GM23338 (cell line): ENCODE measurements at regions not wholly inside any gene's neighbourhood (a gene's known extent, or its start where the extent isn't known, plus 50 kb on each side); places are given as distances from the start of the nearest gene placed in this dataset.

Source experiments
- ATAC-seq: fragments of 200-7000 bp; cut with Tn5 transposase; 3 replicates; pipeline ENCODE4 v1.9.1; 2020
- DNase-seq: peaks from one replicate; pipeline ENCODE4 v3.0.0-alpha.2; 2015; ENCODE audit warnings: low spot score
- H2AFZ ChIP-seq: fragments of 200-600 bp; sonication (generic); 2 replicates; pipeline ENCODE4 v1.8.0; 2016; ENCODE audit warnings: antibody characterized with exemption, mild to moderate bottlenecking, moderate library complexity
- H3F3A ChIP-seq: fragments of 200-600 bp; sonication (generic); replicated peaks from 2 replicates; pipeline ENCODE4 v1.8.0; 2017; ENCODE audit warnings: antibody characterized with exemption, mixed run types, low read depth
- H3K27ac ChIP-seq: fragments of 200-600 bp; sonication (generic); 2 replicates; pipeline ENCODE4 v1.6.1; 2016; ENCODE audit warnings: low read depth
- H3K27me3 ChIP-seq: fragments of 200-600 bp; sonication (generic); 2 replicates; pipeline ENCODE4 v1.8.0; 2016; ENCODE audit warnings: mild to moderate bottlenecking, mixed run types, moderate library complexity; ENCODE audit not compliant: insufficient read depth
- H3K36me3 ChIP-seq: fragments of 200-600 bp; sonication (generic); 2 replicates; pipeline ENCODE4 v1.8.0; 2016; ENCODE audit warnings: mild to moderate bottlenecking; ENCODE audit not compliant: insufficient read depth
- H3K4me1 ChIP-seq: fragments of 200-600 bp; sonication (generic); 2 replicates; pipeline ENCODE4 v1.8.0; 2016; ENCODE audit warnings: mild to moderate bottlenecking, moderate library complexity; ENCODE audit not compliant: insufficient read depth
- H3K4me2 ChIP-seq: fragments of 200-600 bp; sonication (generic); 2 replicates; pipeline ENCODE4 v1.7.1; 2017; ENCODE audit warnings: mixed run types
- H3K4me3 ChIP-seq: fragments of 200-600 bp; sonication (generic); 2 replicates; pipeline ENCODE4 v1.6.1; 2016; ENCODE audit warnings: mixed run types
- H3K79me2 ChIP-seq: fragments of 200-600 bp; sonication (generic); replicated peaks from 2 replicates; pipeline ENCODE4 v1.8.0; 2017; ENCODE audit warnings: mild to moderate bottlenecking; ENCODE audit not compliant: insufficient read depth
- H3K9me2 ChIP-seq: fragments of 200-600 bp; sonication (generic); 2 replicates; pipeline ENCODE4 v1.8.0; 2017; ENCODE audit not compliant: insufficient read depth
- H4K20me1 ChIP-seq: fragments of 200-600 bp; sonication (generic); replicated peaks from 2 replicates; pipeline ENCODE4 v1.8.0; 2017; ENCODE audit warnings: mild to moderate bottlenecking; ENCODE audit not compliant: insufficient read depth
- H3K27ac Mint-ChIP-seq: 2 replicates; pipeline ENCODE4 v1.8.0; 2020; ENCODE audit warnings: inconsistent platforms, mild to moderate bottlenecking, moderate library complexity, mixed read lengths
- H3K27me3 Mint-ChIP-seq: 3 replicates; pipeline ENCODE4 v1.8.0; 2022; ENCODE audit warnings: low read depth, mild to moderate bottlenecking, moderate library complexity, mixed read lengths, inconsistent platforms; ENCODE audit not compliant: insufficient read depth, poor library complexity
- H3K36me3 Mint-ChIP-seq: 3 replicates; pipeline ENCODE4 v1.8.0; 2021; ENCODE audit warnings: low read depth, mild to moderate bottlenecking, inconsistent platforms, moderate library complexity, mixed read lengths
- H3K4me1 Mint-ChIP-seq: 3 replicates; pipeline ENCODE4 v1.8.0; 2020; ENCODE audit warnings: mild to moderate bottlenecking, inconsistent platforms, mixed read lengths
- H3K4me3 Mint-ChIP-seq: 3 replicates; pipeline ENCODE4 v1.8.0; 2021; ENCODE audit warnings: moderate library complexity, mild to moderate bottlenecking, inconsistent platforms, mixed read lengths
- H3K9me3 Mint-ChIP-seq: 3 replicates; pipeline ENCODE4 v1.8.0; 2020; ENCODE audit warnings: moderate library complexity, mild to moderate bottlenecking, inconsistent platforms, mixed read lengths
- CREB1 ChIP-seq: fragments of 250-450 bp; sonication (Bioruptor Pico); IDR thresholded peaks from 2 replicates; pipeline ENCODE4 v1.5.0; 2020; ENCODE audit warnings: low read depth, mild to moderate bottlenecking, moderate library complexity
- CTCF ChIP-seq, 2 experiments: fragments of 200-600 bp in 1 of 2; sonication (generic) in 1 of 2; conservative IDR thresholded peaks; 2 replicates each; pipeline versions ENCODE4 v1.5.1 to v1.6.1; 2016 to 2017; ENCODE audit warnings: antibody characterized with exemption in 2 of 2, low read depth in 2 of 2, mild to moderate bottlenecking in 2 of 2, moderate library complexity in 1 of 2
- ETS1 ChIP-seq: IDR thresholded peaks from 2 replicates; pipeline ENCODE4 v1.6.1; 2016; ENCODE audit warnings: antibody characterized with exemption
- EZH2 ChIP-seq: fragments of 200-600 bp; sonication (generic); IDR thresholded peaks from one replicate; pipeline ENCODE4 v1.8.0; 2017; ENCODE audit warnings: antibody characterized with exemption, mild to moderate bottlenecking, low read depth; ENCODE audit not compliant: unreplicated experiment
- EZH2phosphoT487 ChIP-seq: fragments of 200-600 bp; sonication (generic); IDR thresholded peaks from one replicate; pipeline ENCODE4 v1.8.1; 2018; ENCODE audit warnings: antibody characterized with exemption; ENCODE audit not compliant: unreplicated experiment
- JUNB ChIP-seq: IDR thresholded peaks from one replicate; pipeline ENCODE4 v1.6.1; 2016; ENCODE audit warnings: antibody characterized with exemption; ENCODE audit not compliant: unreplicated experiment
- NANOG ChIP-seq: IDR thresholded peaks from 2 replicates; pipeline ENCODE4 v1.6.1; 2016; ENCODE audit warnings: antibody characterized with exemption, borderline replicate concordance
- POLR2AphosphoS5 ChIP-seq: IDR thresholded peaks from 2 replicates; pipeline ENCODE4 v1.6.1; 2016; ENCODE audit warnings: antibody characterized with exemption, low read depth
- REST ChIP-seq: IDR thresholded peaks from one replicate; pipeline ENCODE4 v1.6.1; 2018; ENCODE audit warnings: antibody characterized with exemption; ENCODE audit not compliant: unreplicated experiment
- STAT1 ChIP-seq: IDR thresholded peaks from one replicate; pipeline ENCODE4 v1.6.1; 2016; ENCODE audit warnings: antibody characterized with exemption; ENCODE audit not compliant: unreplicated experiment
- ZNF114 ChIP-seq: fragments of 250-450 bp; sonication (Bioruptor Pico); IDR thresholded peaks from 2 replicates; pipeline ENCODE4 v1.5.0; 2020; ENCODE audit warnings: mild to moderate bottlenecking, moderate library complexity
- ZNF331 ChIP-seq: fragments of 250-450 bp; sonication (Bioruptor Pico); IDR thresholded peaks from 2 replicates; pipeline ENCODE4 v1.5.0; 2020; ENCODE audit warnings: low read depth, mild to moderate bottlenecking, moderate library complexity
- ZNF462 ChIP-seq: fragments of 250-450 bp; sonication (Bioruptor Pico); IDR thresholded peaks from 2 replicates; pipeline ENCODE4 v1.5.0; 2020; ENCODE audit warnings: mild to moderate bottlenecking, moderate library complexity

- Mint-ChIP-seq H3K4me1 (no peaks in the 10 kb centered on the region), H3K36me3 (no peaks in the 10 kb centered on the region; the same call in 2 of the 3 replicates), H3K27me3 (no peaks in the 10 kb centered on the region), H3K27ac (no peak overlapping the region), H3K4me3 (no peak overlapping the region), H3K9me3 (peaks cover 11% of the 10 kb centered on the region; the same call in 2 of the 3 replicates)
- H3K4me2 ChIP-seq: no peak overlapping the region
- H3K4me3 ChIP-seq: no peak overlapping the region
- no peak overlapping the region for H2AFZ ChIP-seq
- H3K27me3 ChIP-seq: no peaks in the 10 kb centered on the region
- H3K9me2 ChIP-seq: peaks cover 4% of the 10 kb centered on the region; the same call in 1 of the 2 replicates
- no peak overlapping the region for H3K27ac ChIP-seq
- no peaks in the 10 kb centered on the region for H4K20me1 ChIP-seq
- no peak for DNase-seq
- no peaks in the 10 kb centered on the region for H3K79me2 ChIP-seq
- H3K36me3 ChIP-seq: no peaks in the 10 kb centered on the region
- H3F3A ChIP-seq: no peaks in the 10 kb centered on the region
- TF ChIP-seq NANOG (no peak), REST (no peak), ZNF114 (CRISPR knock-in tag) (no peak), CTCF (conservative IDR thresholded peaks at IDR 0.05; ENCODE audit: low read depth in 2 of 2) (no peak), POLR2AphosphoS5 (no peak), JUNB (no peak), ZNF331 (CRISPR knock-in tag) (no peak), ZNF462 (no peak), STAT1 (no peak), CREB1 (no peak), EZH2phosphoT487 (no peak), ETS1 (no peak), EZH2 (no peak)
- no peak for ATAC-seq
- no peaks in the 10 kb centered on the region for H3K4me1 ChIP-seq
Observed at GRCh38 chr5:38622723-38623129, 66.3 kb upstream of the LIFR start.
